MG63 (cell line): ENCODE measurements at regions not wholly inside any gene's neighbourhood (a gene's known extent, or its start where the extent isn't known, plus 50 kb on each side); places are given as distances from the start of the nearest gene placed in this dataset.

Experiments
- DNase-seq: peaks from one replicate; pipeline ENCODE4 v3.0.0-alpha.2; 2020
- H3K27me3 ChIP-seq: fragments of 250-450 bp; sonication (Bioruptor Pico); 2 replicates; pipeline ENCODE4 v1.5.1; 2020; ENCODE audit warnings: mild to moderate bottlenecking, moderate library complexity
- H3K36me3 ChIP-seq: fragments of 250-450 bp; sonication (Bioruptor Pico); 2 replicates; pipeline ENCODE4 v1.5.1; 2020; ENCODE audit warnings: mild to moderate bottlenecking, moderate library complexity
- H3K4me3 ChIP-seq: fragments of 250-450 bp; sonication (Bioruptor Pico); 2 replicates; pipeline ENCODE4 v1.5.1; 2020; ENCODE audit warnings: mild to moderate bottlenecking, moderate library complexity
- H3K9me3 ChIP-seq: fragments of 250-450 bp; sonication (Bioruptor Pico); 2 replicates; pipeline ENCODE4 v1.5.1; 2020; ENCODE audit warnings: mild to moderate bottlenecking, moderate library complexity

- Histone ChIP-seq H3K4me3 (no peak overlapping the region), H3K36me3 (peaks cover 42% of the 10 kb centered on the region), H3K27me3 (no peaks in the 10 kb centered on the region), H3K9me3 (peaks cover 15% of the 10 kb centered on the region)
- no peak for DNase-seq
Observed at GRCh38 chr13:33891196-33891742, 73.3 kb downstream of the RFC3 start.

- H3K27me3 ChIP-seq: no peaks in the 10 kb centered on the region
- peaks cover 15% of the 10 kb centered on the region for H3K9me3 ChIP-seq
- no peak for DNase-seq
- peaks cover 42% of the 10 kb centered on the region for H3K36me3 ChIP-seq
- H3K4me3 ChIP-seq: no peak overlapping the region
Observed at GRCh38 chr13:33893559-33893958, 75.6 kb downstream of the RFC3 start.

- no peak for DNase-seq
- peaks cover 1% of the 10 kb centered on the region; the same call in 1 of the 2 replicates for H3K9me3 ChIP-seq
- no peaks in the 10 kb centered on the region for H3K27me3 ChIP-seq
- no peaks in the 10 kb centered on the region for H3K36me3 ChIP-seq
- H3K4me3 ChIP-seq: no peak overlapping the region
Observed at GRCh38 chr13:33904431-33904830, 86.5 kb downstream of the RFC3 start.

GRCh38 chr13:33908116-33908515, 90.2 kb downstream of the RFC3 start:
- H3K9me3 ChIP-seq: no peaks in the 10 kb centered on the region
- no peaks in the 10 kb centered on the region for H3K36me3 ChIP-seq
- H3K4me3 ChIP-seq: no peak overlapping the region
- DNase-seq: no peak
- no peaks in the 10 kb centered on the region for H3K27me3 ChIP-seq

- H3K4me3 ChIP-seq: no peak overlapping the region
- no peak for DNase-seq
- no peaks in the 10 kb centered on the region for H3K9me3 ChIP-seq
- no peaks in the 10 kb centered on the region for H3K36me3 ChIP-seq
- H3K27me3 ChIP-seq: no peaks in the 10 kb centered on the region
Observed at GRCh38 chr13:33910255-33910654, 92.3 kb downstream of the RFC3 start.

GRCh38 chr13:33911521-33911920, 93.6 kb downstream of the RFC3 start:
- Histone ChIP-seq H3K9me3 (no peaks in the 10 kb centered on the region), H3K4me3 (no peak overlapping the region), H3K36me3 (no peaks in the 10 kb centered on the region), H3K27me3 (no peaks in the 10 kb centered on the region)
- no peak for DNase-seq

GRCh38 chr13:33913829-33914228, 95.9 kb downstream of the RFC3 start:
- no peak for DNase-seq
- H3K36me3 ChIP-seq: no peaks in the 10 kb centered on the region
- H3K27me3 ChIP-seq: no peaks in the 10 kb centered on the region
- H3K4me3 ChIP-seq: no peak overlapping the region
- H3K9me3 ChIP-seq: no peaks in the 10 kb centered on the region

GRCh38 chr13:33917190-33917589, 99.2 kb downstream of the RFC3 start:
- Histone ChIP-seq H3K36me3 (no peaks in the 10 kb centered on the region), H3K4me3 (no peak overlapping the region), H3K9me3 (no peaks in the 10 kb centered on the region), H3K27me3 (no peaks in the 10 kb centered on the region)
- no peak for DNase-seq

- Histone ChIP-seq H3K9me3 (no peaks in the 10 kb centered on the region), H3K36me3 (no peaks in the 10 kb centered on the region), H3K4me3 (no peak overlapping the region), H3K27me3 (no peaks in the 10 kb centered on the region)
- DNase-seq: peak; percentile 78
Observed at GRCh38 chr13:33918199-33918932, 100.4 kb downstream of the RFC3 start.

- Histone ChIP-seq H3K9me3 (no peaks in the 10 kb centered on the region), H3K36me3 (no peaks in the 10 kb centered on the region), H3K4me3 (no peak overlapping the region), H3K27me3 (no peaks in the 10 kb centered on the region)
- DNase-seq: no peak
Observed at GRCh38 chr13:33919120-33919519, 101.2 kb downstream of the RFC3 start.

- Histone ChIP-seq H3K4me3 (no peak overlapping the region), H3K36me3 (no peaks in the 10 kb centered on the region; the same call in 1 of the 2 replicates), H3K27me3 (no peaks in the 10 kb centered on the region), H3K9me3 (no peaks in the 10 kb centered on the region)
- no peak for DNase-seq
Observed at GRCh38 chr13:33925563-33925962, 107.6 kb downstream of the RFC3 start.

- Histone ChIP-seq H3K9me3 (no peaks in the 10 kb centered on the region), H3K4me3 (no peak overlapping the region), H3K36me3 (no peaks in the 10 kb centered on the region; the same call in 1 of the 2 replicates), H3K27me3 (no peaks in the 10 kb centered on the region)
- DNase-seq: peak; percentile 35
Observed at GRCh38 chr13:33927315-33927714, 109.4 kb downstream of the RFC3 start.

- no peaks in the 10 kb centered on the region for H3K27me3 ChIP-seq
- H3K4me3 ChIP-seq: no peak overlapping the region
- no peak for DNase-seq
- H3K9me3 ChIP-seq: no peaks in the 10 kb centered on the region
- no peaks in the 10 kb centered on the region for H3K36me3 ChIP-seq
Observed at GRCh38 chr13:33931397-33932311, 113.7 kb downstream of the RFC3 start.

GRCh38 chr13:33932769-33933406, 114.9 kb downstream of the RFC3 start:
- Histone ChIP-seq H3K9me3 (no peaks in the 10 kb centered on the region), H3K36me3 (no peaks in the 10 kb centered on the region), H3K27me3 (no peaks in the 10 kb centered on the region), H3K4me3 (no peak overlapping the region)
- DNase-seq: no peak

- no peaks in the 10 kb centered on the region for H3K27me3 ChIP-seq
- no peak for DNase-seq
- H3K9me3 ChIP-seq: no peaks in the 10 kb centered on the region
- no peak overlapping the region for H3K4me3 ChIP-seq
- H3K36me3 ChIP-seq: no peaks in the 10 kb centered on the region
Observed at GRCh38 chr13:33933810-33934209, 115.9 kb downstream of the RFC3 start.

- Histone ChIP-seq H3K27me3 (no peaks in the 10 kb centered on the region), H3K36me3 (no peaks in the 10 kb centered on the region), H3K9me3 (no peaks in the 10 kb centered on the region), H3K4me3 (no peak overlapping the region)
- DNase-seq: no peak
Observed at GRCh38 chr13:33934343-33934742, 116.4 kb downstream of the RFC3 start.

GRCh38 chr13:33934951-33935371, 117.0 kb downstream of the RFC3 start:
- Histone ChIP-seq H3K4me3 (no peak overlapping the region), H3K9me3 (no peaks in the 10 kb centered on the region)
- DNase-seq: no peak

More at GRCh38 chr13:33934951-33935371, 117.0 kb downstream of the RFC3 start:
- H3K27me3 ChIP-seq: no peaks in the 10 kb centered on the region
- H3K36me3 ChIP-seq: no peaks in the 10 kb centered on the region
